SHP77 treated with DMSO at 0.1 percent for 48 hours (cell line): ENCODE measurements at regions not wholly inside any gene's neighbourhood (a gene's known extent, or its start where the extent isn't known, plus 50 kb on each side); places are given as distances from the start of the nearest gene placed in this dataset.

Experiments
- DNase-seq: peaks from one replicate; lab custom pipeline; 2025; lab: John Stamatoyannopoulos, UW

DNA sequence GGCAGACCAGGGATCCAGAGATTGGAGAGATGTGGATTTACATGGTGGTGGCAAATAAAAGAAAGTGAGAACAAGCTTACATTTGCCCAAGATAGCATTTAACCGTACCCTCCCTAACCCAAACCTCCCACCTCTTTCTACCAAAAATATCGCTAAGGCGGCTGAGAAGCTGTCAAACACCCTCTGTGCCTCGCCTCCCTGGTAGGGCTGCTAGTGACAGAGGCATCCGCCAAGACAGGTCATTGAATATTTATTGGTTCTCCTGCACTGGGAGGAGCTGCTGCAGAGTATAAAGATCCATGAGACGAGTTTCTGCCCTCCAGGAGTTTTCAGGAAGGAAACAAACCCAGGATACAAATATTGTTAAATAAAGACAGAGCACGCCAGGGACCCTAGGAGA is 107.3 kb upstream of the TMC3 start:
- DNase-seq: no peak

DNA sequence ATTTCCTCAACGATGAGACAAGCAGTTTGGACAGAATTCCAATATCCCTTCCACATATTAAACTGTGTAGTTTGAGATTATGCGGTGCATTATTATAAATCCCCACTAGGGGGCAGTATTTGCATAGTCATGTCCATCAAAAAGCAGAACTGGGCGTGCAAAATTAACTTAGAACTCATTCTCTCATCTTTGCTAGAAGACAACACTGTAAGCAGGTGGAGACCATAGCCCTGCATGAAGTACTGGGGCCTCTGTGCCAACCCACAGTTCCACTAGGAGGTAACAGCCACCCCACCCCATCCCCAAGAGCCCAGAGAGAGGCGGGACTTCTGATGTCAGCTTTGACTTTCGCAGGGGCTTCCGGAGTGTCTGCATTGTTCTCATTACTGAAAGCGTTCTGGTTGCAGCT is 106.6 kb upstream of the TMC3 start:
- DNase-seq: peak; percentile 29

DNA sequence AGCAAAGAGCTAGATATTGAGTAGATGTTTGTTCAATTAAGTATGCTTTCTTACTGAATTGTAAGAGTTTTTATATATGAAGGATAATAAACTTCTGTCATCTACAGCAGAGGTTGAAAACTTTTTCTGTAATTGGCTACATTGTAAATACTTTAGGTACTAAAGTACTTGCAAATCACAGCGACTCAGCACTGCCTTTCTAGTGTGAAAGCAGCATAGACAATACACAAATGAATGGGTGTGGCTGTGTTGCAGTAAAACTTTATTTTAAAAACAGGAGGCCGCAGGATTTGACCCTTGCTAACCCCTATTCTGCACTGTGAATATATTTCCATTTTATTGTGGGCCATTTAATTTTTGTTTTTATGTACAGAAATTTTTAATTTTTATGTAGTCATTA is 104.3 kb upstream of the TMC3 start:
- no peak for DNase-seq

DNA sequence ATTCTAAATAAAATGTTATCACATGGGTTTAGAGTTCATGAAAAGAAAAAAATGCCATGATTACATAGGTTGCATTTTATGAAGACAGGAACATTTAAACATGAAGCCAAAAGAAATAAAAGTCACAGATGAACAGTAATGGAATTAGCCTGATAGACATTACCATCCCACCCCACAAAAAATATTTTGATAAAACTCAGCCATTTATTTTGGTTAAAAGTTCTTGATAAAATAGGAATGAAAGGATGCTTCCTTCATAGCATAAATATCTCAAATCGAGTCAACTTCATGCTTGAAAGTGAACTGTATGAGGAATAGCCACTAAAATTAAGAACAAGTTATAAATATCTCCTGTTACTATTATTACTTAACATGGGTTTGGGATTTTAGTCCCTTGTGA is 101.9 kb upstream of the TMC3 start:
- no peak for DNase-seq

DNA sequence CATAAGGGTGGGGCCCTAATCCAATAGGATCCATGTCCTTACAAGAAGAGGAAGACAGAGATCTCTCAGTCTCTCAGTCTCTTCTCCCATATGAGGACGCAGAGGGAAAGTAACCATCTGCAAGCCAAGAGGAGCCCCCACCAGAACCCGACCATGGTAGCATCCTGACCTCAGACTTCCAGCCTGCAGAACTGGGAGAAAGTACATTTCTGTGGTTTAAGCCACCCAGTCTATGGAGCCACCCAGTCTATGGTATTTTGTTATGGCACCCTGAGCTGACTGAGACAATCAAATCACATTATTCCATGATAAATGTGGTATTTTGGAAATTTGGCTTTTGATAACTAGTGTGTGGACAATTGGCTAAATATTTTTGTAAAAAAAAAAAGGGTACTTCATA is 101.5 kb upstream of the TMC3 start:
- no peak for DNase-seq

DNA sequence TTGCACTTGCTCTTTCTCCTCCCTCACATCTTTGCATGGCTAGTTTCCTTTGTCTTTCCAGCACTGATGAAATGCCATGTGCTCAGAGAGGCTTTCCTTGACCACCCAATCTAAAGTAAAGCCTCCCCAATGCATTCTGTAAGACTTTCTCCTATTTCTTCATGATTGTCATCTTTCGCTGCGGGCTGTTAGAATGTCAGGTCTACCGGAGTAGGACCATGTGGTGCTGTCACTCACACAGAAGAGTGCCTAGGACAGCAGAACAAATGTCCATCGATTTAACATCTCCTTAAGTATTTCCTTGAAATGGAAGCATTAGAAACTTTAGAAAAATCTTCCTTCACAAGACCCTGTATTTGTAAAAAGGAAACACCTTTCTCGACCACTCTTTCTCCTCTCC is 99.9 kb upstream of the TMC3 start:
- no peak for DNase-seq

DNA sequence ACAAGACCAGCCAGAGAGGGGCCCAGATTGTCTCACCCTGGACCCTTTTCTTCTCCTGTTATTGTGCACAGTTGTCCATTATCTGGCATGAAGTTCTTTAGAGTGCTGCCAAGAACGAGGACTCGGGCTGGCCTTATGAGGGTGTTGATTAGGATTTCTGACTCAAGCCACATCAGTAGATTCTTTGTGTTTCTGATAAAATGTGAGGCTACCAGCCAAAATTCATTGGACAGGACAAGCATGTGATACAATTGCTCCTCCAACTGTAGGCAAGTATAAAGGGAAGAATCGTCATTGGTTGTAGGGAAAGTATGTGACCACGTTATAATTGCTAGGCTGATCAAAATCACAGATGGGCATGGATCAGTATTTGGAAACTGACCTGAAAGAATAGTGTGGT is 99.2 kb upstream of the TMC3 start:
- no peak for DNase-seq

DNA sequence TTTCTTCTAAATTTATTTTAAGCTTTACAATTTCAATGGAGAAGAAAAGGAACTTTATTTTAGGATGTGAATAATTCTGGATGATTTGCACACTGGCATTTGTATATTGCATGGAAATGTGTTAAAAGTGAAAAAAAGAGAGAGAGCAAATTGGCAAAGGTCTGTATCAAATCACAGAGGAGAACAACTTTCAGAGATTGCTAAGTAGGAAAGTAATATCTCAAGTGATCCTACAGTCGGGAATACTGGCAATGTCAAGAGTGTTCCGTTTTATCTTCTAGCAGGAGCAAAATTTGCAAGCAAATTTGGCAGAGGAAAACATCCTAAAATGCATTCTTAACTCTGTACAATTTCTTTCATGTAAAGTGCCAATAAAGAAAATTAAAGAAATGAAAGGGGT is 97.1 kb upstream of the TMC3 start:
- no peak for DNase-seq

DNA sequence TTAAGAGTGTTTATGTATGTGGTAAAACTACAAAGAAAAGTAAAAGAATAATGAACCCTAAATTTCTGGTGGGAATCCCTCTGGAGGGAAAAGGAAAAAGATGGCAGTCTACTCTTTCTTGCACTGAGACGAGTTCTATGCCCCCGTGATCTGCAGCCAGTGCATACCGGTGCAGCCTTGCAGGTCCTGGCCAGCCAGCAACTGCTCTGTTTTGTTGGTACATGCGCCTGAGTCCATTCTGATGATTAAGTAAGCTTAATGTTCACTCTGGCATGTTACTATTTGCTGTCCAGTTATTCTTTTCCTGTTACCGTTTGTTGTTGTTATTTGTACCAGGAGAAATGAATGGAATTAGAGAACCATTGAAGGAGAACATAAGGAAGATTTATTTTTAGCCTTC is 95.1 kb upstream of the TMC3 start:
- no peak for DNase-seq

DNA sequence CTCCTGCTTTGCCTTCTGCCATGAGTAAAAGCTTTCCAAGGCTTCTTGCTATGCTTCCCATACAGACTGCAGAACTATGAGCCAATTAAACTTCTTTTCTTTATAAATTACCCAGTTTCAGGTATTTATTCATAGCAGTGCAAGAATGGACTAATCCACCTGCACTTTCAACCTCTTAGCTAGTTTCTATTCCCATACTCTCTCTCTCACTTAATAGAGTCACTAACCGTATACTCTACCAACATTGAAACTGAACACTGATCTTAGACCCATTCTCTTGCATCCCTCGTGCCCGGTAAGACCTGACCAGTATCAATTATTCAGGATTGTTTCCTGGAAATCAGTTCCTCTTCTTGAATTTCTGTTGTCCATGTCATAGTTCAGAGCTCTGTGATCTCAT is 92.7 kb upstream of the TMC3 start:
- DNase-seq: no peak

DNA sequence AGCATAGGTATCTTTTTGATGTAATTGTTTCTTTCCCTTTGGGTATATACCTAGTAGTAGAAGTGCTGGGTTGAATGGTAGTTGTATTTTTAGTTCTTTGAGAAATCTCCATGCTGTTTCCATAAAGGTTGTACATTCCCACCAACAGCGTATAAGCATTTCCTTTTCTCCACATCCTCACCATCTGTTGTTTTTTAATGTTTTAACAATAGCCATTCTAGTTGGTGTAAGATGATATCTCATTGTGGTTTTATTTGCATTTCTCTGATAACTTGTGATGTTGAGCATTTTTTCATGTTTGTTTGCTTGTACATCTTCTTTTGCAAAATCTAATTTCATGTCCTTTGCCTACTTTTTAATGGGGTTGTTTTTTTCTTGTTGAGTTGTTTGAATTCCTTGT is 80.0 kb upstream of the TMC3 start:
- no peak for DNase-seq

DNA sequence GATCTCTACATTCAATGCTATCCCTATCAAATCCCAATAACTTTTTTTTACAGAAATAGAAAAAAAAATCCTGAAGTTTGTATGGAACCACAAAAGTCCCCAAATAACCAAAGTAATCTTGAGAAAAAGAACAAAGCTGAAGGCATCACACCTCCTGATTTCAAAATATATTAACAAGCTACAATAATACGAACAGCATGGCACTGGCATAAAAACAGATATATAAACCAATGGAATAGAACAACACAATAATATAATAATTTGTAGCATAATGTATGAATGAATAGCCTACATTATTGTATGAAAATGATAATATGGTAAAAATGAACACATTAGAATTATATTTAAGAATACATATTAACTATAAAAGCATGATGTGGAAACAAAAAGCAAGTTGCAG is 76.7 kb upstream of the TMC3 start:
- DNase-seq: no peak

DNA sequence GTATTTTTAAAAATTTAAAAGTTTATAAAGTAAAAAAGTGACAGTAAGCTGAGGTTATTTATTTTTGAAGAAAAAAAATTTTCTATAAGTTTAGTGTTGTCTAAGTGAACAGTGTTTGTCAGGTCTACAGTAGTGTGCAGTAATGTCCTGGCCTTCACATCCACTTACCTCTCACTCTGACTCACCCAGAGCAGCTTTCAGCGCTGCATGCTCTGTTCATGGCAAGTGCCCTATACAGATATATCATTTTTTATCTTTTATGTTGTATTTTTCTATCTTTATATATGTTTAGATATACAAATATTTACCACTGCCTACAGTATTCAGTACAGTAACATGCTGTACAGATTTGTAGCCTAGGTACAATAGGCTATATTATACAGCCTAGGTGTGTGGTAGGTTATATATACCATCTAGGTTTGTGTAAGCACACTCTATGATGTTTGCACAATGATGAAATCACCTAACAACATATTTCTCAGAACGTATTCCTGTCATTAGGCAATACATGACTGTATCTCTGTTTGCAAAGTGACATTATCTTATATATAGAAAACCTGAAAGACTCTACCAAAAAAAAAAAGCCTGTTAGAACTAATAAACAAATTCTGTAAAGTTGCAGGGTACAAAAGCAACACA is 75.9 kb upstream of the TMC3 start:
- peak; percentile 35 for DNase-seq

DNA sequence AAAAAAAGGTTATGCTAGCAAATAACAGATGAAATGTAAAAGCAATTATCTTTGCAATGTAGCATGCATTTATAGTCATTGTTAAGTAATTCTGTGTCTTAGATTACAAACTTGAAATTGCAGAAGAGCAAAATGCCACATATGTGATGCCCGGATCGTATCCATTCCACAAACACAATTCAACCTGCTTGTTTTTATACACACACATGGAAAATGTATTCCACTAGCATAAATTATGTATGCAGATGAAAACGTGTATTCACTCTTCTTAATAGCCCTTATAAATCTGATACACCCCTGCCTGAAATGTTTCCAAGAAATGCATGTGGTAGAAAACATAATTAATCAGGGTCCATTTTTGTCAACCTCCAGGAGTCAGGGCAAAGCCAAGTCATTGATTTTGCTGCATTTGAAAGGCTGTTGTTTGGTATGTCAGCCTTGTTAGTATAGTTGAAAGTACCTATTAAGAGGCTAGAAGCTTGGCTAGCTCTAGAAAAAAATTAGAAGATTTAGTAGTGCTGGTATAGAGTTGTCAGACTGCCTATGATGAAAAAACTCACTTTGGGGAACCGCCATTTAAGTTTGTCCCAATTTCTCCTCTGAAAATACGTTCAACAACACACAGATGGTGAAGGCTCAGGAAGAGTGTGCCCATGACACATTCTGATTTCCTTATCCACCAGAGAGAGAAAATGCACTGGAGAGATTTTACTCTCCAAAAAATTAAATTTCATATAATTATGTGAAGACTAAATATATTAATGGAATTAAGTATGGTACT is 69.2 kb upstream of the TMC3 start:
- no peak for DNase-seq

DNA sequence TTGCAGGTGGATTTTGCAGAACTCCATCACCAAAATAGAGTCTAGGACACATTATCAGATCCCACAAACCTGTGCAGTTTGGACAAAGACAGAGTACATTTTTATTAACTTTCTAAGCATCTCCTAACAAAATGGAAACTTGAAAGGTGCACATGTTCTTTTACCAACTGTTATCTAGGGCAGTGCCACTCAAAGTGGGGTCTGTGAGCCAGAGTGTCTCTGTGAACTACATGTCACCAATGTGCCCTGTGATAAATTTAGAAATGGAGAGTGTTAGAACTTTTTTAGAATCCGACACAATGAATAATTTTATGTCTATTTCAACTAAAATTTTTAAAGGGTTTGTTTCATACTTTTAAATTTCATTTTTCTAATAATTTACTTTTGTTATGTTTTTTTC is 68.4 kb upstream of the TMC3 start:
- DNase-seq: no peak

DNA sequence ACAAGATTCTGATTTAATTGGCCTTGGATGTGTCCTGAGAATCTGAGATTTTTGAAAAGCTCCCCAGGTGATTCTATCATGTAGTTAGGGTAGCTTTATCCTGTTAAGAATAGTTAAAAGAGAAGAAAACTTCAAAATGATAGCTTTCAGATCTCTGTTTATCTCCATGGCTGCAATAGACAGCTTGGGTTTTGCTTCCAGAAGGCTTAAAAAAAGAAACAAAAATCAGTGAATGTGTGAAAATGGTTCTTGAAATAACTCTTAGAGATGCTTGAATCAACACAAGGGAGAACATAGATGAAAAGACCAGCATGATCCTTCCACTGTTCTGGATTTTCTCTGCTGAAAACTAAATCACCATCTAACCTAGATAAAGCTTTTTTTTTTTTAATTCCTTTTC is 60.8 kb upstream of the TMC3 start:
- no peak for DNase-seq

DNA sequence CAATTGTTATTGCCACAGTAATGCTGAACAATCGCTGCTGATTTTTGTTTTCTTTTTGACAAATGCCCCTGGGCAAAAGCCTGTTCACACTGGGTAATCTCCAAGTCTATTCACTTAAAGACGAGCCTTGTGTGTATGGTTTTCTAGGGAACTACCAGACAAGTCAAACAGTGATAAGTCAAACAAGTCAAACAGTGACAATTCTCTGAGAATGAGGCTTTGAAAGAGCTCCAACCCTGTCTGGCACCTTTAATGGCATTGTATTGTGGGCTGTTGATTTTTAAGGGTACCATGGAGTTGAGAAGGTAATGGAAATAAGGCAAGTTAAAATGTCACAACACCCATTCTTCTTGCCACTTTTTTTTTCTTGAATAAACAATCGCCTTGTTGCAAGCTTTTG is 59.4 kb upstream of the TMC3 start:
- no peak for DNase-seq

DNA sequence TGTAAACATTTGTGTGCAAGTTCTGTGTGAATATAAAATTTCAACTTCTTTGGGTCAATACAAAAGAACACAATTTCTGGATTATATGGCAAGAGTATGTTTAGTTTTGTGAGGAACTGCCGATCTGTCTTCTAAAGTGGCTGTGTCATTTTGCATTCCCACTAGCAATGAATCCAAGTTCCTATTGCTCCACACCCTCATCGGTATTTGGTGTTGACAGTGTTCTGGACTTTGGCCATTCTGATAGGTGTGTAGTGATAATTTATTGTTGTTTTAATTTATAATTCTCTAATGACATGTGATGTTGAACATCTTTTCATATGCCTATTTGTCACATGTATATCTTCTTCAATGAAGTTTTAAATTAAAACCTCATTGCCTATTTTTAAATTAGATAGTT is 58.2 kb upstream of the TMC3 start:
- DNase-seq: no peak

DNA sequence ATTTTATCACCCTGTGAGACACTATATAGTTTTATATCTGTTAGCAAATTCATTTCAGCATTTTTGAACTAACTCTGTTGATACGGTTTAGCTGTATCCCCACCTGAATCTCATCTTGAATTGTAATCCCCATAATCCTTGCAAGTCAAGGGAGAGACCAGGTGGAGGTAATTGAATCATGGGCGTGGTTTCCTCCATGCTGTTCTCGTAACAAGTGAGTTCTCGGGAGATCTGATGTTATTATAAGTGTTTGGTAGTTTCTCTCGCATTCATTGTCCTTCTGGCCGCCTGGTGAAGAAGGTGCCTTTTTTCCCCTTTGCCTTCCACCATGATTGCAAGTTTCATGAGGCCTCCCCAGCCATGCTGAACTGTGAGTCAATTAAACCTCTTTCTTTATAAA is 53.2 kb upstream of the TMC3 start:
- DNase-seq: no peak

DNA sequence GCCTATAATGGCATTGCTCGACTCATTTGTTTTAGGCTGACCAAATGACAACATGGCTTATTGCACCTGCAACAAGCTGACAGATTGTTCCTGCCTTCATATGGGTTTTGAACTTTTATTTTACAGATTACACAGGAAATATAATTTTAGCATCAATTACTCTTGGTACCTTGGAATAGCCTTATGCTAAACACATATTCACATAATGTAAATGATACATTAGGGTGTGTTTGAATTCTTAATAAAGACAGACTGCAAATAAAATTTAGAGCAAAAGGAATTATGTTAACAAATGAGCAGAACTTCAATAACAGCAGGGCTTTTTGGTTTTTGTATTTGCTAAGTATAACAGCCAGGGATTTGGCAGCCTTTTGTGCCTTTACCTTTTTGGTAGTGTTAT is 51.9 kb upstream of the TMC3 start:
- DNase-seq: no peak
